Body of pancreas (tissue), 4 donors: ENCODE measurements at regions not wholly inside any gene's neighbourhood (a gene's known extent, or its start where the extent isn't known, plus 50 kb on each side); places are given as distances from the start of the nearest gene placed in this dataset.
"Not testable (repeated sequence)": the region's sequence is repeated elsewhere in the genome, so short reads cannot be mapped to it uniquely, and the experiment has no call there.

Experiments
- ATAC-seq: fragments of 150-250 bp; one replicate; pipeline ENCODE4 v1.9.1; 2016
- DNase-seq, 4 donors: peaks; one replicate each; pipeline ENCODE4 v3.0.0-alpha.2; 2019
- H3K27ac ChIP-seq, 4 donors: fragments of 200-600 bp; sonication (generic); 1 replicate in 3 of 4; 2 replicates in 1 of 4; pipeline versions ENCODE4 v1.5.1 to v1.6.1; 2016 to 2019; ENCODE audit warnings: mild to moderate bottlenecking in 1 of 4, mixed read lengths in 1 of 4, moderate library complexity in 1 of 4
- H3K27me3 ChIP-seq, 2 donors: fragments of 200-600 bp; sonication (generic); one replicate each; pipeline ENCODE4 v1.6.0; 2016; ENCODE audit warnings: mild to moderate bottlenecking in 1 of 2
- H3K36me3 ChIP-seq, 2 donors: fragments of 200-600 bp; sonication (generic); replicated peaks in 1 of 2; 2 replicates each; pipeline ENCODE4 v1.5.1; 2016; ENCODE audit warnings: low read depth in 2 of 2; ENCODE audit not compliant: insufficient read depth in 1 of 2
- H3K4me1 ChIP-seq: fragments of 200-600 bp; sonication (generic); one replicate; pipeline ENCODE4 v1.6.0; 2016
- H3K4me3 ChIP-seq, 2 donors: fragments of 200-600 bp; sonication (generic); 1 replicate in 1 of 2; 2 replicates in 1 of 2; pipeline ENCODE4 v1.5.1; 2016 to 2019
- H3K9me3 ChIP-seq, 3 donors: fragments of 200-600 bp; sonication (generic); 1 replicate in 2 of 3; 2 replicates in 1 of 3; pipeline ENCODE4 v1.5.1; 2016
- CTCF ChIP-seq, 7 experiments: fragments of 450-650 bp in 4 of 7; fragments of 200-600 bp in 3 of 7; sonication (generic) in 3 of 7; IDR thresholded peaks; one replicate each; pipeline ENCODE4 v1.5.1; 2016 to 2019; ENCODE audit warnings: antibody characterized with exemption in 7 of 7
- POLR2A ChIP-seq, 3 donors: fragments of 450-650 bp; IDR thresholded peaks; one replicate each; pipeline ENCODE4 v1.6.1; 2016; ENCODE audit warnings: antibody characterized with exemption in 3 of 3, mild to moderate bottlenecking in 2 of 3
- WGBS, 2 donors: methylation state at CpG; one replicate each; pipeline ENCODE4 v1.1.5; 2017; 5-methylcytosine and 5-hydroxymethylcytosine counted together
- intact Hi-C: fragments of 100-400 bp; cut with DNase I; formaldehyde crosslinking; loops from one replicate; pipeline ENCODE4 v1.15.1; 2023

- Histone ChIP-seq H3K4me1 (no peaks in the 10 kb centered on the region), H3K36me3 (no peaks in the 10 kb centered on the region), H3K9me3 (no peaks in the 10 kb centered on the region), H3K27ac (no peak overlapping the region), H3K4me3 (no peak overlapping the region), H3K27me3 (no peaks in the 10 kb centered on the region)
- no peak for TF ChIP-seq POLR2A (IDR thresholded peaks at IDR 0.05)
- no peak for TF ChIP-seq CTCF (IDR thresholded peaks at IDR 0.05)
- intact Hi-C loops: no loop called here
- ATAC-seq: no peak
- DNase-seq: no peak
- WGBS, 2 donors: 71 to 76% methylated on average over 4 to 7 of the region's 7 CpGs
Measured at GRCh38 chr1:223022641-223023473, 120.2 kb downstream of the TLR5 start.

DNA sequence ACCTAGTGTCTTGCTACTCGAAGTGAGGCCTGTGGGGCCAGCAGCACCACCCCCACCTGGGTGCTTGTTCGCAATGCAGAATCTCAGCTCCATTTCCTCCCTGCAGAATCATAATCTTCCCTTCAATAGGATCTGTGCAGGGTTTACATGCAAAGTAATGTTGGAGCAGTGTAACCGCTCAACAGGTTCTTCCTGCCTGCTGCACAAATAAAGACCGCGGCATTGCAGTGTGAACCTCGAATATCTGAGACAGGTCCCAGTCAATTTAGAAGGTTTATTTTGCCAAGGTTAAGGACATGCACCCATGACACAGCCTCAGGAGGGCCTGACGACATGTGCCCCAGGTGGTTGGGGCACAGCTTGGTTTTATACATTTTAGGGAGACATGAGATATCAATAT is 119.2 kb downstream of the TLR5 start:
- WGBS, 2 donors: 83 to 89% methylated on average over 7 of the region's 7 CpGs
- intact Hi-C loops: no loop called here
- Histone ChIP-seq H3K4me1 (no peaks in the 10 kb centered on the region), H3K27me3 (no peaks in the 10 kb centered on the region), H3K36me3 (no peaks in the 10 kb centered on the region), H3K4me3 (no peak overlapping the region), H3K9me3 (no peaks in the 10 kb centered on the region), H3K27ac (no peak overlapping the region)
- TF ChIP-seq POLR2A (IDR thresholded peaks at IDR 0.05): no peak
- TF ChIP-seq CTCF (IDR thresholded peaks at IDR 0.05): no peak
- DNase-seq: no peak
- no peak for ATAC-seq

DNA sequence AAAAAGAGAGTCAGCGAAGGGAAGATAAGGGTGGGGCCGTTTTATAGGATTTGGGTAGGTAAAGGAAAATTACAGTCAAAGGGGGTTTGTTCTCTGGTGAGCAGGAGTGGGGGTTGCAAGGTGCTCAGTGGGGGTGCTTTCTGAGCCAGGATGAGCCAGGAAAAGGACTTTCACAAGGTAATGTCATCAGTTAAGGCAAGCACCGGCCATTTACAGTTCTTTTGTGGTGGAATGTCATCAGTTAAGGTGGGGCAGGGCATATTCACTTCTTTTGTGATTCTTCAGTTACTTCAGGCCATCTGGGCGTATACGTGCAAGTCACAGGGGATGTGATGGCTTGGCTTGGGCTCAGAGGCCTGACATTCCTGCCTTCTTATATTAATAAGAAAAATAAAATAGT is 118.6 kb downstream of the TLR5 start:
- H3K36me3 ChIP-seq, H3K9me3 ChIP-seq, intact Hi-C loops, ATAC-seq, DNase-seq, H3K27me3 ChIP-seq, H3K4me3 ChIP-seq, H3K27ac ChIP-seq, H3K4me1 ChIP-seq: not testable (repeated sequence)
- 87% methylated on average over 2 to 4 of the region's 5 CpGs for WGBS, 2 donors

DNA sequence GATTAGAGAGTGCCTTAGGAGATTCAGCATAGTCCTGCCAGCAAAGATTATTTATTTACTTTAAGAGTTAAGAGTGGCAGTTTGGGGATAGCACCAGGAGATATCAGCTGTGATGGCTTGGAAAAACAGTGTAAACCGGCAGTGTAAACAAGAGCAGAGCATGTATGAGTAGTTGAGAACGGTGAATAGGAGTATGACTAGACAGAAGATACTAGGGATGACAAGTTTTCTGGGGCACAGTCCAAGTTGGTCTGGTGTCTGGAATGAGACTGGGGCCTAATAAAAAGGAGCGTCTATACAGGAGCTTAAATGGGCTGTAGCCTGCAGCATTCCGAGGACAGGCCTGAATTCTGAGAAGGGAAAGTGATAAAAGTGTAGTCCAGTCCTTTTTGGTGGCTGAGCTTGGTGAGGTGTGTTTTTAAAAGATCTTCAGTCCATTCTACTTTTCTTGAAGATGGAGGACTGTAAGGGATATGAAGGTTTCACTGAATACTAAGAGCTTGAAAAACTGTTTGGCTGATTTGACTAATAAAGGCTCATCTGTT is 117.8 kb downstream of the TLR5 start:
- H3K27ac ChIP-seq, H3K4me1 ChIP-seq, ATAC-seq, DNase-seq, H3K27me3 ChIP-seq, H3K4me3 ChIP-seq, H3K9me3 ChIP-seq, intact Hi-C loops, H3K36me3 ChIP-seq: not testable (repeated sequence)
- WGBS, 2 donors: 74 to 84% methylated on average over 4 of the region's 4 CpGs

DNA sequence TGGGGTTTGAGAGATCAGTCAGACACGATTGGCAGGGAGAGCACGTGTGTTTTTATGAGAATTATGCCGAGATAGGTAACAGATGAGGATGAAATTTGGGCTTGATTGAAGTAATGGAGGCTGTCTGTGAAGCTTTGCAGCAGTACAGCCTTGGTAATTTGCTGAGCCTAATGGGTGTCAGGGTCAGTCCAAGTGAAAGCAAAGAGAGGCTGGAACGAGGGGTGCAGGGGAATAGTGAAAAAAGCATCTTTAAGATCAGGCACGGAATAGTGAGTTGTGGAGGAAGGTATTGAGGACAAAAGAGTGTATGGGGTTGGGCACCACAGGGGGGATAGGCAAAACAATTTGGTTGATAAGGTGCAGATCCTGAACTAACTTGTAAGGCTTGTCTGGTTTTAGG is 116.4 kb downstream of the TLR5 start:
- not testable (repeated sequence) for H3K27ac ChIP-seq, ATAC-seq
- 74 to 75% methylated on average over 5 of the region's 5 CpGs for whole genome bisulfite sequencing, 2 donors

GRCh38 chr1:223029985-223030769 is 112.9 kb downstream of the TLR5 start:
- intact Hi-C loops: no loop called here
- H3K27me3 ChIP-seq: no peaks in the 10 kb centered on the region
- no peaks in the 10 kb centered on the region for H3K9me3 ChIP-seq
- no peaks in the 10 kb centered on the region for H3K36me3 ChIP-seq
- H3K4me1 ChIP-seq: no peaks in the 10 kb centered on the region
- no peak overlapping the region for H3K4me3 ChIP-seq
- no peak for TF ChIP-seq CTCF (IDR thresholded peaks at IDR 0.05)
- ATAC-seq (no peak), DNase-seq (no peak)
- WGBS, 2 donors: 77 to 78% methylated on average over 6 of the region's 6 CpGs
- H3K27ac ChIP-seq: no peak overlapping the region

More for the DNA sequence above, 116.4 kb downstream of the TLR5 start:
- H3K36me3 ChIP-seq, DNase-seq, H3K27me3 ChIP-seq, H3K9me3 ChIP-seq, intact Hi-C loops, H3K4me3 ChIP-seq, H3K4me1 ChIP-seq: not testable (repeated sequence)
